H9 (cell line): ENCODE measurements at regions not wholly inside any gene's neighbourhood (a gene's known extent, or its start where the extent isn't known, plus 50 kb on each side); places are given as distances from the start of the nearest gene placed in this dataset.

ENCODE experiments used
- DNase-seq: peaks from one replicate; pipeline ENCODE4 v3.0.0-alpha.2; 2017
- H2AFZ ChIP-seq: one replicate; pipeline ENCODE4 v1.6.1; 2013; ENCODE audit warnings: mild to moderate bottlenecking, low read length, control low read depth, moderate library complexity
- H2AK5ac ChIP-seq: 2 replicates; pipeline ENCODE4 v1.6.1; 2013; ENCODE audit warnings: low read length, control low read depth, mixed read lengths; ENCODE audit not compliant: insufficient read length
- H2BK120ac ChIP-seq: one replicate; pipeline ENCODE4 v1.6.1; 2013; ENCODE audit warnings: low read depth, mild to moderate bottlenecking, low read length, control low read depth, inconsistent platforms; ENCODE audit not compliant: poor library complexity, severe bottlenecking
- H2BK12ac ChIP-seq: 2 replicates; pipeline ENCODE4 v1.6.1; 2013; ENCODE audit warnings: low read length, control low read depth, mixed read lengths, low read depth; ENCODE audit not compliant: insufficient read length
- H2BK15ac ChIP-seq: 2 replicates; pipeline ENCODE4 v1.6.1; 2013; ENCODE audit warnings: low read depth, low read length, control low read depth
- H2BK20ac ChIP-seq: one replicate; pipeline ENCODE4 v1.6.1; 2013; ENCODE audit warnings: low read depth, mild to moderate bottlenecking, low read length, control low read depth, inconsistent platforms; ENCODE audit not compliant: poor library complexity, severe bottlenecking
- H2BK5ac ChIP-seq: 2 replicates; pipeline ENCODE4 v1.6.1; 2013; ENCODE audit warnings: low read length, control low read depth, mixed read lengths; ENCODE audit not compliant: insufficient read length
- H3K14ac ChIP-seq: 2 replicates; pipeline ENCODE4 v1.6.1; 2013; ENCODE audit warnings: low read length, control low read depth; ENCODE audit not compliant: insufficient read depth
- H3K18ac ChIP-seq: 2 replicates; pipeline ENCODE4 v1.6.1; 2013; ENCODE audit warnings: low read depth, mild to moderate bottlenecking, mixed read lengths, low read length, control low read depth; ENCODE audit not compliant: insufficient read length
- H3K23ac ChIP-seq: 2 replicates; pipeline ENCODE4 v1.6.1; 2013; ENCODE audit warnings: low read length, control low read depth, mixed read lengths, low read depth; ENCODE audit not compliant: insufficient read length
- H3K23me2 ChIP-seq: 2 replicates; pipeline ENCODE4 v1.6.1; 2013; ENCODE audit warnings: low read depth, mild to moderate bottlenecking, mixed read lengths, low read length, control low read depth; ENCODE audit not compliant: insufficient read length, poor library complexity, severe bottlenecking
- H3K27ac ChIP-seq: 2 replicates; pipeline ENCODE4 v1.5.1; 2013; ENCODE audit warnings: low read length, control low read depth, mixed read lengths, low read depth; ENCODE audit not compliant: insufficient read length
- H3K27me3 ChIP-seq: 2 replicates; pipeline ENCODE4 v1.6.1; 2013; ENCODE audit warnings: low read length, control low read depth, inconsistent platforms; ENCODE audit not compliant: insufficient read depth
- H3K4ac ChIP-seq: 2 replicates; pipeline ENCODE4 v1.6.1; 2013; ENCODE audit warnings: low read depth, mild to moderate bottlenecking, control low read depth, inconsistent platforms, low read length, moderate library complexity
- H3K4me1 ChIP-seq: 2 replicates; pipeline ENCODE4 v1.6.1; 2013; ENCODE audit warnings: low read length, control low read depth, inconsistent platforms; ENCODE audit not compliant: insufficient read depth
- H3K4me2 ChIP-seq: 2 replicates; pipeline ENCODE4 v1.6.1; 2013; ENCODE audit warnings: low read length, control low read depth, mixed read lengths; ENCODE audit not compliant: insufficient read length, insufficient read depth
- H3K56ac ChIP-seq: 2 replicates; pipeline ENCODE4 v1.6.1; 2013; ENCODE audit warnings: low read depth, mild to moderate bottlenecking, mixed read lengths, low read length, control low read depth; ENCODE audit not compliant: insufficient read length
- H3K79me1 ChIP-seq: 2 replicates; pipeline ENCODE4 v1.6.1; 2013; ENCODE audit warnings: low read depth, mild to moderate bottlenecking, moderate library complexity, low read length, control low read depth, inconsistent platforms; ENCODE audit not compliant: insufficient read depth, poor library complexity, severe bottlenecking
- H3K79me2 ChIP-seq: 2 replicates; pipeline ENCODE4 v1.6.1; 2013; ENCODE audit warnings: low read length, control low read depth, inconsistent platforms; ENCODE audit not compliant: insufficient read depth
- H3K9ac ChIP-seq: 2 replicates; pipeline ENCODE4 v1.6.1; 2013; ENCODE audit warnings: low read length, control low read depth, mixed read lengths; ENCODE audit not compliant: insufficient read length; ENCODE audit errors: extremely low read depth
- H3K9me3 ChIP-seq: one replicate; pipeline ENCODE4 v1.6.1; 2013; ENCODE audit warnings: low read depth, low read length, inconsistent platforms; ENCODE audit not compliant: control insufficient read depth
- H3T11ph ChIP-seq: one replicate; pipeline ENCODE4 v1.6.1; 2013; ENCODE audit warnings: mild to moderate bottlenecking, low read length, control low read depth, inconsistent platforms
- H4K20me1 ChIP-seq: one replicate; pipeline ENCODE4 v1.6.1; 2013; ENCODE audit not compliant: control insufficient read depth, insufficient read length, insufficient read depth
- H4K5ac ChIP-seq: 2 replicates; pipeline ENCODE4 v1.6.1; 2013; ENCODE audit warnings: low read depth, mild to moderate bottlenecking, mixed read lengths, low read length, control low read depth; ENCODE audit not compliant: insufficient read length
- H4K8ac ChIP-seq: replicated peaks from 2 replicates; pipeline ENCODE4 v1.6.1; 2013; ENCODE audit warnings: low read length, control low read depth, mixed read lengths, low read depth; ENCODE audit not compliant: insufficient read length
- H4K91ac ChIP-seq: 2 replicates; pipeline ENCODE4 v1.6.1; 2013; ENCODE audit warnings: low read depth, mild to moderate bottlenecking, moderate library complexity, mixed read lengths, low read length, control low read depth; ENCODE audit not compliant: insufficient read length
- H3K27ac Mint-ChIP-seq, 3 experiments: 2 replicates in 2 of 3; 3 replicates in 1 of 3; pipeline ENCODE4 v1.8.0; 2020 to 2021; ENCODE audit warnings: mixed read lengths in 3 of 3, mild to moderate bottlenecking in 1 of 3, moderate library complexity in 1 of 3
- H3K27me3 Mint-ChIP-seq: 2 replicates; pipeline ENCODE4 v1.8.0; 2021; ENCODE audit warnings: low read depth, mild to moderate bottlenecking, moderate library complexity, mixed read lengths
- H3K36me3 Mint-ChIP-seq, 3 experiments: 2 replicates in 2 of 3; 3 replicates in 1 of 3; pipeline ENCODE4 v1.8.0; 2020 to 2021; ENCODE audit warnings: low read depth in 3 of 3, mixed read lengths in 3 of 3; ENCODE audit not compliant: insufficient read depth in 1 of 3
- H3K4me1 Mint-ChIP-seq, 2 experiments: 2 replicates each; pipeline ENCODE4 v1.8.0; 2020; ENCODE audit warnings: mixed read lengths in 2 of 2
- H3K4me3 Mint-ChIP-seq, 2 experiments: 2 replicates in 1 of 2; 3 replicates in 1 of 2; pipeline ENCODE4 v1.8.0; 2020 to 2021; ENCODE audit warnings: mild to moderate bottlenecking in 2 of 2, mixed read lengths in 2 of 2, moderate library complexity in 1 of 2
- H3K9me3 Mint-ChIP-seq, 2 experiments: 2 replicates in 1 of 2; 3 replicates in 1 of 2; pipeline ENCODE4 v1.8.0; 2020; ENCODE audit warnings: mild to moderate bottlenecking in 2 of 2, mixed read lengths in 2 of 2, moderate library complexity in 1 of 2
- CTCF ChIP-seq: fragments of 200-600 bp; sonication (generic); conservative IDR thresholded peaks from 3 replicates; pipeline ENCODE4 v1.8.0; 2021; ENCODE audit warnings: antibody characterized with exemption, mild to moderate bottlenecking
- WGBS: extraction: QIAGEN DNeasy Blood & Tissue Kit; methylation state at CpG from one replicate; pipeline ENCODE4 v1.1.7; 2013; ENCODE audit warnings: missing lambda C conversion rate, low lambda C conversion rate, mixed read lengths; ENCODE audit not compliant: insufficient read length; ENCODE audit errors: extremely low coverage; 5-methylcytosine and 5-hydroxymethylcytosine counted together

GRCh38 chr3:178443634-178444033 is 92.6 kb upstream of the KCNMB2 start:
- no peak overlapping the region for H2BK120ac ChIP-seq
- no peaks in the 10 kb centered on the region for H3K27me3 ChIP-seq
- H2BK5ac ChIP-seq = no peak overlapping the region
- Mint-ChIP-seq H3K4me1 (peaks cover 8 to 15% of the 10 kb centered on the region in 2 experiments; a peak in 2 of 4 replicates), H3K27ac (no peak overlapping the region), H3K27me3 (no peaks in the 10 kb centered on the region), H3K9me3 (no peaks in the 10 kb centered on the region), H3K36me3 (no peaks in the 10 kb centered on the region), H3K4me3 (no peak overlapping the region)
- H2BK15ac ChIP-seq = no peak overlapping the region
- H2AK5ac ChIP-seq = no peak overlapping the region
- no peaks in the 10 kb centered on the region; the same call in 1 of the 2 replicates for H3K4me1 ChIP-seq
- no peak overlapping the region for H3K4ac ChIP-seq
- H3K79me1 ChIP-seq = no peaks in the 10 kb centered on the region
- H4K8ac ChIP-seq = no peak overlapping the region
- H2BK12ac ChIP-seq = no peak overlapping the region
- no peak overlapping the region for H3K56ac ChIP-seq
- WGBS = no CpG with 5 or more reads among the region's 2 CpGs
- no peak overlapping the region for H4K91ac ChIP-seq
- no peaks in the 10 kb centered on the region for H3K23me2 ChIP-seq
- H3K27ac ChIP-seq = no peak overlapping the region
- H2BK20ac ChIP-seq = no peak overlapping the region
- no peak overlapping the region for H4K5ac ChIP-seq
- no peaks in the 10 kb centered on the region for H3K9me3 ChIP-seq
- TF ChIP-seq CTCF = no peak
- H3K4me2 ChIP-seq = no peak overlapping the region
- H3K18ac ChIP-seq = no peak overlapping the region
- no peaks in the 10 kb centered on the region for H3K79me2 ChIP-seq
- H3K14ac ChIP-seq = no peak overlapping the region
- no peak overlapping the region for H3K23ac ChIP-seq
- no peak overlapping the region for H2AFZ ChIP-seq
- H4K20me1 ChIP-seq = no peaks in the 10 kb centered on the region
- no peak for DNase-seq
- H3K9ac ChIP-seq = no peak overlapping the region
- no peak overlapping the region for H3T11ph ChIP-seq
